ENCODE measurements at regions not wholly inside any gene's neighbourhood (a gene's known extent, or its start where the extent isn't known, plus 50 kb on each side); places are given as distances from the start of the nearest gene placed in this dataset.

- TF ChIP-seq CTCF (IDR thresholded peaks at IDR 0.05; ENCODE audit: low read length): no peak
- TF ChIP-seq EZH2 (IDR thresholded peaks at IDR 0.05; ENCODE audit: borderline replicate concordance, low read length): no peak
Measured at GRCh38 chr11:134906356-134906955, 494.4 kb upstream of the B3GAT1 start.

All from OCI-LY1 (cell line).